GM19468 (cell line): ENCODE measurements at regions not wholly inside any gene's neighbourhood (a gene's known extent, or its start where the extent isn't known, plus 50 kb on each side); places are given as distances from the start of the nearest gene placed in this dataset.
"Not testable (repeated sequence)": the region's sequence is repeated elsewhere in the genome, so short reads cannot be mapped to it uniquely, and the experiment has no call there.

ENCODE experiments used
- ATAC-seq: cut with Tn5 transposase; IDR thresholded peaks from one replicate; pipeline ENCODE4 v1.9.1; 2021; ENCODE audit warnings: mild to moderate bottlenecking, moderate library complexity, moderate number of reproducible peaks; ENCODE audit not compliant: unreplicated experiment; ENCODE audit errors: extremely low read depth

- ATAC-seq, result no peak
Measured at GRCh38 chr4:171025776-171026175, 787.4 kb upstream of the GALNTL6 start.

- no peak for ATAC-seq
Measured at GRCh38 chr4:171025343-171025742, 787.9 kb upstream of the GALNTL6 start.

GRCh38 chr4:171024720-171025303 is 788.4 kb upstream of the GALNTL6 start:
- ATAC-seq, result no peak

- no peak for ATAC-seq
Measured at GRCh38 chr4:171022824-171023230, 790.4 kb upstream of the GALNTL6 start.

- ATAC-seq, result no peak
Measured at GRCh38 chr4:171017593-171017992, 795.6 kb upstream of the GALNTL6 start.

- ATAC-seq, result no peak
Measured at GRCh38 chr4:171016145-171016544, 797.1 kb upstream of the GALNTL6 start.

GRCh38 chr4:171015441-171015840 is 797.8 kb upstream of the GALNTL6 start:
- ATAC-seq, result no peak

GRCh38 chr4:171007618-171008390 is 805.4 kb upstream of the GALNTL6 start:
- no peak for ATAC-seq

- no peak for ATAC-seq
Measured at GRCh38 chr4:171002246-171002645, 811.0 kb upstream of the GALNTL6 start.

GRCh38 chr4:170990989-170991589 is 822.1 kb upstream of the GALNTL6 start:
- peak; percentile 90 for ATAC-seq

GRCh38 chr4:170988446-170988845 is 824.8 kb upstream of the GALNTL6 start:
- no peak for ATAC-seq

GRCh38 chr4:170979736-170980135 is 833.5 kb upstream of the GALNTL6 start:
- no peak for ATAC-seq

GRCh38 chr4:170978990-170979389 is 834.2 kb upstream of the GALNTL6 start:
- no peak for ATAC-seq

GRCh38 chr4:170949084-170949483 is 859.3 kb upstream of the AADAT start:
- ATAC-seq, result no peak

GRCh38 chr4:170940043-170940724 is 850.4 kb upstream of the AADAT start:
- no peak for ATAC-seq

- no peak for ATAC-seq
Measured at GRCh38 chr4:170938588-170938987, 848.8 kb upstream of the AADAT start.

GRCh38 chr4:170931321-170931720 is 841.6 kb upstream of the AADAT start:
- no peak for ATAC-seq

GRCh38 chr4:170888660-170889059 is 798.9 kb upstream of the AADAT start:
- no peak for ATAC-seq

- no peak for ATAC-seq
Measured at GRCh38 chr4:170887396-170887795, 797.6 kb upstream of the AADAT start.

GRCh38 chr4:170884969-170885570 is 795.3 kb upstream of the AADAT start:
- no peak for ATAC-seq

GRCh38 chr4:170881646-170882045 is 791.9 kb upstream of the AADAT start:
- ATAC-seq, result not testable (repeated sequence)
